22Rv1 (cell line): ENCODE measurements at regions not wholly inside any gene's neighbourhood (a gene's known extent, or its start where the extent isn't known, plus 50 kb on each side); places are given as distances from the start of the nearest gene placed in this dataset.

Experiments used
- ZFX ChIP-seq: fragments of 450-650 bp; IDR thresholded peaks from 2 replicates; pipeline ENCODE4 v1.6.1; 2017; ENCODE audit warnings: antibody characterized with exemption, borderline replicate concordance
- TF ChIP-seq, protein P1 (sequence below): fragments of 450-650 bp; IDR thresholded peaks from 2 replicates; pipeline ENCODE4 v1.5.1; 2017; ENCODE audit warnings: mild to moderate bottlenecking

DNA sequence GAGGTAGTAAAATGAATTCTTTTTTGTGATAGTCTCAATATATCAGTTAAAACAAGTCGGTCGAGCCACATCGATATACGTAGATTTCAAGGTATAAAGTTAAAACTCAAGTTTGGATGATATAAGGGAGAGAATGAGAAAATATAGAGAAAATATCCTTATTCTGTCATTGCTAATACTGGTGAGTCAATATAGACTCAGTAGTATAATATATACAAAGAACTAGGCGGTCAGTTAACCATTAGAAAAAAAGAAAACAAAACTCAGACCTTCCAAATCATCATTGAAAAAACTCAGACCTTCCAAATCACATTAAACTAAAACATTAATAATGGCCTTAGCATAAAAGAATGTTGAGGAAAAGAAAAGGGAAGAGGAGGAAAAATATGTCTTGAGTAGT, 817.1 kb upstream of the IGFBP3 start:
- TF ChIP-seq, protein P1, sequence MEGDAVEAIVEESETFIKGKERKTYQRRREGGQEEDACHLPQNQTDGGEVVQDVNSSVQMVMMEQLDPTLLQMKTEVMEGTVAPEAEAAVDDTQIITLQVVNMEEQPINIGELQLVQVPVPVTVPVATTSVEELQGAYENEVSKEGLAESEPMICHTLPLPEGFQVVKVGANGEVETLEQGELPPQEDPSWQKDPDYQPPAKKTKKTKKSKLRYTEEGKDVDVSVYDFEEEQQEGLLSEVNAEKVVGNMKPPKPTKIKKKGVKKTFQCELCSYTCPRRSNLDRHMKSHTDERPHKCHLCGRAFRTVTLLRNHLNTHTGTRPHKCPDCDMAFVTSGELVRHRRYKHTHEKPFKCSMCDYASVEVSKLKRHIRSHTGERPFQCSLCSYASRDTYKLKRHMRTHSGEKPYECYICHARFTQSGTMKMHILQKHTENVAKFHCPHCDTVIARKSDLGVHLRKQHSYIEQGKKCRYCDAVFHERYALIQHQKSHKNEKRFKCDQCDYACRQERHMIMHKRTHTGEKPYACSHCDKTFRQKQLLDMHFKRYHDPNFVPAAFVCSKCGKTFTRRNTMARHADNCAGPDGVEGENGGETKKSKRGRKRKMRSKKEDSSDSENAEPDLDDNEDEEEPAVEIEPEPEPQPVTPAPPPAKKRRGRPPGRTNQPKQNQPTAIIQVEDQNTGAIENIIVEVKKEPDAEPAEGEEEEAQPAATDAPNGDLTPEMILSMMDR: no peak
- no peak for TF ChIP-seq ZFX
